Lung (tissue), 11 donors: ENCODE measurements at regions not wholly inside any gene's neighbourhood (a gene's known extent, or its start where the extent isn't known, plus 50 kb on each side); places are given as distances from the start of the nearest gene placed in this dataset.

Experiments used
- ATAC-seq: fragments of 200-7000 bp; cut with Tn5 transposase; one replicate; pipeline ENCODE4 v1.9.1; 2020; ENCODE audit warnings: moderate number of reproducible peaks; ENCODE audit not compliant: insufficient read depth, low FRiP score
- DNase-seq, 3 donors: peaks; one replicate each; pipeline ENCODE4 v3.0.0-alpha.2; 2013 to 2017
- H3K27ac ChIP-seq, 2 donors: one replicate each; pipeline ENCODE4 v1.5.1; 2013; ENCODE audit warnings: mild to moderate bottlenecking in 2 of 2, moderate library complexity in 2 of 2, control low read depth in 1 of 2, inconsistent platforms in 1 of 2, low read depth in 1 of 2, low read length in 1 of 2
- H3K27me3 ChIP-seq, 3 donors: one replicate each; pipeline ENCODE4 v1.5.1; 2013; ENCODE audit warnings: low read length in 2 of 3; ENCODE audit not compliant: control insufficient read depth in 3 of 3, insufficient read depth in 3 of 3
- H3K36me3 ChIP-seq, 4 donors: one replicate each; pipeline ENCODE4 v1.5.1; 2013; ENCODE audit warnings: low read length in 4 of 4, mild to moderate bottlenecking in 1 of 4, moderate library complexity in 1 of 4; ENCODE audit not compliant: control insufficient read depth in 4 of 4, insufficient read depth in 4 of 4
- H3K4me1 ChIP-seq, 5 donors: one replicate each; pipeline ENCODE4 v1.5.1; 2013; ENCODE audit warnings: low read length in 5 of 5, mild to moderate bottlenecking in 2 of 5, moderate library complexity in 1 of 5; ENCODE audit not compliant: control insufficient read depth in 5 of 5, insufficient read depth in 5 of 5
- H3K4me3 ChIP-seq: one replicate; pipeline ENCODE4 v1.5.1; 2013; ENCODE audit warnings: mild to moderate bottlenecking, control low read depth, moderate library complexity
- H3K9ac ChIP-seq, 2 donors: one replicate each; pipeline ENCODE4 v1.5.1; 2013; ENCODE audit warnings: low read length in 2 of 2, control low read depth in 1 of 2; ENCODE audit not compliant: insufficient read depth in 1 of 2
- H3K9me3 ChIP-seq, 4 donors: one replicate each; pipeline ENCODE4 v1.5.1; 2013; ENCODE audit warnings: low read length in 3 of 4, mild to moderate bottlenecking in 1 of 4, moderate library complexity in 1 of 4; ENCODE audit not compliant: control insufficient read depth in 4 of 4, insufficient read depth in 3 of 4
- WGBS, 2 donors: extraction: QIAGEN DNeasy Blood & Tissue Kit; methylation state at CpG; one replicate each; pipeline ENCODE4 v1.1.7; 2013; 5-methylcytosine and 5-hydroxymethylcytosine counted together
- TF ChIP-seq, protein P1 (sequence below): IDR thresholded peaks from 2 replicates; pipeline ENCODE4 v1.5.1; 2012; ENCODE audit warnings: mild to moderate bottlenecking; ENCODE audit errors: control extremely low read depth, extremely low read depth
- donor health status: control.
- donor health status: control.
- donor health status: Bipolar disorder and iron deficiency.
- donor health status: healthy.
- donor health status: DM: yes; HTN: yes; CAD: no.

DNA sequence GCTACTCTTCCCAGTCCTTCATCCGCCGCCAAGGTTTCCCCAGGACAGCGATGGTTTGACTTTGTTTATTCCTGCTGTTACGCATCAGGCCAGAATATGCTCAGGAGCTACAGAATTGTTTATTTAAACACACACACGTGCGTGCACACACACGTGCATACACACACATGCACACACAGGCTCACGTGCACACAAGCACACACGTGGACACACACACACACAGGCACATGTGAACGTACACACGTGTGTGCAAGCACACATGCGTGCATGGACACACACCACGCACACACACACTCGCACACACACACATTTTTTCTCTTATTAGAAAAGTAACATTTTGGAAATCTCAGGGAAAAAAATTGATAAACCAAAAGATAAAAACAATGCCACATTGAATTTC lies 64.6 kb upstream of the UST start:
- H3K27ac ChIP-seq = no peak overlapping the region
- DNase-seq (no peak), ATAC-seq (no peak)
- no peak overlapping the region for H3K9ac ChIP-seq
- peaks cover 0 to 3% (median 0%) of the 10 kb centered on the region in 4 donors for H3K9me3 ChIP-seq
- no peak overlapping the region for H3K4me3 ChIP-seq
- WGBS, 2 donors = 81 to 86% methylated on average over 14 of the region's 14 CpGs
- no peaks in the 10 kb centered on the region for H3K27me3 ChIP-seq
- TF ChIP-seq, protein P1, sequence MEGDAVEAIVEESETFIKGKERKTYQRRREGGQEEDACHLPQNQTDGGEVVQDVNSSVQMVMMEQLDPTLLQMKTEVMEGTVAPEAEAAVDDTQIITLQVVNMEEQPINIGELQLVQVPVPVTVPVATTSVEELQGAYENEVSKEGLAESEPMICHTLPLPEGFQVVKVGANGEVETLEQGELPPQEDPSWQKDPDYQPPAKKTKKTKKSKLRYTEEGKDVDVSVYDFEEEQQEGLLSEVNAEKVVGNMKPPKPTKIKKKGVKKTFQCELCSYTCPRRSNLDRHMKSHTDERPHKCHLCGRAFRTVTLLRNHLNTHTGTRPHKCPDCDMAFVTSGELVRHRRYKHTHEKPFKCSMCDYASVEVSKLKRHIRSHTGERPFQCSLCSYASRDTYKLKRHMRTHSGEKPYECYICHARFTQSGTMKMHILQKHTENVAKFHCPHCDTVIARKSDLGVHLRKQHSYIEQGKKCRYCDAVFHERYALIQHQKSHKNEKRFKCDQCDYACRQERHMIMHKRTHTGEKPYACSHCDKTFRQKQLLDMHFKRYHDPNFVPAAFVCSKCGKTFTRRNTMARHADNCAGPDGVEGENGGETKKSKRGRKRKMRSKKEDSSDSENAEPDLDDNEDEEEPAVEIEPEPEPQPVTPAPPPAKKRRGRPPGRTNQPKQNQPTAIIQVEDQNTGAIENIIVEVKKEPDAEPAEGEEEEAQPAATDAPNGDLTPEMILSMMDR = no peak
- no peaks in the 10 kb centered on the region for H3K4me1 ChIP-seq
- H3K36me3 ChIP-seq = no peaks in the 10 kb centered on the region

DNA sequence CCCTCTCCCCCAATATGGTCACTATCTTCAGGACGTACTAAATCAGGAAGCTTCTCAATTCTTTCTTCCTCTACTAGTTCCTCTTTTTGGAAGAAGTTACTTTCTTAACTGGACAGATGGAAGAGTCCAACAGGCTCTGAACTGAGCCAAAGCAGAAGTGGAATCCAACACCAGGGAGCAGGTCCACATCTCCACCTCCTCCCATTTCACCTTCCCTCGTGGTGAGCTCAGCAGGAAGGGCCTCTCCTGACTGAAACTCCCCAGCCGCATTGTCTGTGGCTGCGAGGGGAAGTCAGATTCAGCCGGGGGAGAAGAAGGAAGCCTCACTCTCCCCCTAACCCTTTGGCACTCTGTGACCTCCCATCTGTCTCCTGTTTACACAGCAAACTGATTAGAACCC lies 63.8 kb upstream of the UST start:
- no peak overlapping the region for H3K9ac ChIP-seq
- ATAC-seq = peak; percentile 40
- WGBS, 2 donors = 13 to 47% methylated on average over 5 of the region's 5 CpGs
- H3K4me1 ChIP-seq = no peaks in the 10 kb centered on the region
- peaks cover 0 to 3% (median 0%) of the 10 kb centered on the region in 4 donors for H3K9me3 ChIP-seq
- H3K4me3 ChIP-seq = no peak overlapping the region
- DNase-seq = peak in 1 of 3 donors; percentile 12
- TF ChIP-seq, protein P1 = no peak
- no peak overlapping the region for H3K27ac ChIP-seq
- H3K27me3 ChIP-seq = no peaks in the 10 kb centered on the region
- H3K36me3 ChIP-seq = no peaks in the 10 kb centered on the region

DNA sequence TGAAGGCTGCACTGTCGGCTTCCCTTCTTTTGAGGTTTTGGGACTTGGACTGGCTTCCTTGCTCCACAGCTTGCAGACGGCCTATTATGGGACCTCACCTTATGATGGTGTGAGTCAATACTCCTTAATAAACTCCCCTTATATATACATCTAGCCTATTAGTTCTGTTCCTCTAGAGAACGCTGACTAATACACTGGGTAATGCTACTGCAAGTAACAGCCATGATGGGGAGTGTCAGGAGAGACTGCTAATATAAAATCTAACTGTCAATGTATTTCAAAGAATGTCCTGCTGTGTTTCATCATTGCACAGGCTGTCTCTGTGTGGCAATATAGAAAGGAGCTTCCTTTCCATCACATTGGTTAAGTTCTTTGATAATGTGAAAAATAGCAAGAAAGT lies 57.7 kb upstream of the UST start:
- WGBS, 2 donors = 74 to 78% methylated on average over 3 of the region's 3 CpGs
- no peak for ATAC-seq
- Histone ChIP-seq H3K4me1 (peaks cover 0 to 1% (median 0%) of the 10 kb centered on the region in 5 donors), H3K36me3 (no peaks in the 10 kb centered on the region), H3K4me3 (no peak overlapping the region), H3K27me3 (no peaks in the 10 kb centered on the region), H3K9me3 (no peaks in the 10 kb centered on the region), H3K27ac (no peak overlapping the region), H3K9ac (no peak overlapping the region)
- no peak for DNase-seq
- TF ChIP-seq, protein P1 = no peak

DNA sequence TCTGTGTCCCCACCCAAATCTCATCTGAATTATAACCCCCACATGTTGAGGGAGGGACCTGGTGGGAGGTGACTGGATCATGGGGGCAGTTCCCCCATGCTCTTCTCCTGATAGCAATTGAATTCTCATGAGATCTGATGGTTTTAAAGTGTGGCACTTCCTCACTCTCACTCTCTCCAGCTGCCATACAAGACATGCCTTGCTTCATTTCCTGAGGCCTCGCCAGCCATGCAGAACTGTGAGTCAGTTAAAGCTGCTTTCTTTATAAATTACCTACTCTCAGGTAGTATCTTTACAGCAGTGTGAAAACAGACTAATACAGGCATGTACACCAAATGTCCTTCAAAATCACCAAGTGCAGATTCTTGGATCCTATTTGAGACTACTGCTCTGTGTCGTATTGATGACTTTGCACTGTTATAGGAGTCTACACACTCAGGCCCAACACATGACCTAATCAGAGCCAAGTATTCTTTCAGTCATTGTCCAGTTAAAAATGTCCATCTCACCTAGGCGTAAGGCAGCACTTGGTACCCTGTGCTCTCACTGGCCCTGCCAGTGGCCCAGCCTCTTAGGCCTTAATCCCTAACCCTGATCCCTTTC lies 52.8 kb upstream of the UST start:
- ATAC-seq (no peak), DNase-seq (no peak)
- TF ChIP-seq, protein P1 = no peak
- H3K27ac ChIP-seq = no peak overlapping the region
- no peaks in the 10 kb centered on the region for H3K36me3 ChIP-seq
- no peaks in the 10 kb centered on the region for H3K9me3 ChIP-seq
- no peak overlapping the region for H3K4me3 ChIP-seq
- peaks cover 0 to 3% (median 0%) of the 10 kb centered on the region in 5 donors for H3K4me1 ChIP-seq
- no peaks in the 10 kb centered on the region for H3K27me3 ChIP-seq
- 76 to 83% methylated on average over 3 of the region's 3 CpGs for WGBS, 2 donors
- H3K9ac ChIP-seq = no peak overlapping the region
